OCI-LY1 (cell line): ENCODE measurements at regions not wholly inside any gene's neighbourhood (a gene's known extent, or its start where the extent isn't known, plus 50 kb on each side); places are given as distances from the start of the nearest gene placed in this dataset.

Experiments
- H2AFZ ChIP-seq: fragments of 200-600 bp; sonication (generic), shearing (Covaris generic); 2 replicates; pipeline ENCODE4 v1.6.0; 2014; ENCODE audit warnings: antibody characterized with exemption, mild to moderate bottlenecking, low read length
- H3F3A ChIP-seq: fragments of 200-600 bp; sonication (generic), shearing (Covaris generic); 2 replicates; pipeline ENCODE4 v1.6.0; 2014; ENCODE audit warnings: mild to moderate bottlenecking, antibody characterized with exemption, low read length, moderate library complexity; ENCODE audit not compliant: insufficient read depth
- H3K27ac ChIP-seq: fragments of 200-600 bp; sonication (generic); 2 replicates; pipeline ENCODE4 v1.5.1; 2014; ENCODE audit warnings: low read length, mixed run types, mild to moderate bottlenecking, low read depth; ENCODE audit not compliant: poor library complexity, severe bottlenecking
- H3K27me3 ChIP-seq: fragments of 200-600 bp; sonication (generic); 2 replicates; pipeline ENCODE4 v1.6.0; 2014; ENCODE audit warnings: antibody characterized with exemption, mild to moderate bottlenecking, low read length, moderate library complexity; ENCODE audit not compliant: insufficient read depth
- H3K36me3 ChIP-seq: fragments of 200-600 bp; sonication (generic); 2 replicates; pipeline ENCODE4 v1.6.1; 2014; ENCODE audit warnings: mild to moderate bottlenecking, antibody characterized with exemption, low read length, moderate library complexity, mixed read lengths; ENCODE audit not compliant: insufficient read depth
- H3K4me1 ChIP-seq: fragments of 200-600 bp; sonication (generic); 2 replicates; pipeline ENCODE4 v1.5.1; 2014; ENCODE audit warnings: mild to moderate bottlenecking, low read length, moderate library complexity; ENCODE audit not compliant: insufficient read depth, severe bottlenecking
- H3K4me2 ChIP-seq: fragments of 200-600 bp; sonication (generic), shearing (Covaris generic); 2 replicates; pipeline ENCODE4 v1.6.1; 2014; ENCODE audit warnings: low read length
- H3K4me3 ChIP-seq: fragments of 200-600 bp; sonication (generic); 2 replicates; pipeline ENCODE4 v1.5.1; 2014; ENCODE audit warnings: low read length, low read depth, mild to moderate bottlenecking, mixed read lengths; ENCODE audit not compliant: poor library complexity, severe bottlenecking
- H3K79me2 ChIP-seq: fragments of 200-600 bp; shearing (Covaris generic); 2 replicates; pipeline ENCODE4 v1.6.1; 2016; ENCODE audit warnings: mixed run types, low read length, mixed read lengths; ENCODE audit not compliant: insufficient read depth
- H3K9ac ChIP-seq: fragments of 200-600 bp; sonication (generic), shearing (Covaris generic); 2 replicates; pipeline ENCODE4 v1.6.1; 2014; ENCODE audit warnings: mild to moderate bottlenecking, low read length, mixed read lengths
- H3K9me2 ChIP-seq: fragments of 200-600 bp; sonication (generic), shearing (Covaris generic); 2 replicates; pipeline ENCODE4 v1.6.1; 2014; ENCODE audit warnings: low read depth, mild to moderate bottlenecking, low read length, mixed read lengths
- H3K9me3 ChIP-seq: fragments of 200-600 bp; shearing (Covaris generic); 2 replicates; pipeline ENCODE4 v1.6.1; 2014; ENCODE audit warnings: low read length, mixed read lengths
- H4K20me1 ChIP-seq: fragments of 200-600 bp; sonication (generic), shearing (Covaris generic); 2 replicates; pipeline ENCODE4 v1.6.0; 2016; ENCODE audit warnings: mild to moderate bottlenecking, low read length; ENCODE audit not compliant: insufficient read depth
- CTCF ChIP-seq: fragments of 200-600 bp; sonication (generic), shearing (Covaris generic); IDR thresholded peaks from 2 replicates; pipeline ENCODE4 v1.5.1; 2017; ENCODE audit warnings: mild to moderate bottlenecking, antibody characterized with exemption, low read length, moderate library complexity, mixed read lengths
- EZH2 ChIP-seq: fragments of 200-600 bp; sonication (generic), shearing (Covaris generic); IDR thresholded peaks from 2 replicates; pipeline ENCODE4 v1.8.0; 2017; ENCODE audit warnings: borderline replicate concordance, mixed run types, mild to moderate bottlenecking, antibody characterized with exemption, low read length, moderate library complexity, mixed read lengths

- H3K4me3 ChIP-seq: no peak overlapping the region
- H3K79me2 ChIP-seq: no peaks in the 10 kb centered on the region
- no peak overlapping the region for H3K9ac ChIP-seq
- no peak overlapping the region for H2AFZ ChIP-seq
- H3F3A ChIP-seq: no peaks in the 10 kb centered on the region
- H3K9me3 ChIP-seq: no peaks in the 10 kb centered on the region
- no peaks in the 10 kb centered on the region for H3K36me3 ChIP-seq
- no peaks in the 10 kb centered on the region for H3K9me2 ChIP-seq
- H4K20me1 ChIP-seq: no peaks in the 10 kb centered on the region
- no peaks in the 10 kb centered on the region for H3K27me3 ChIP-seq
- no peak for TF ChIP-seq EZH2
- TF ChIP-seq CTCF: no peak
- H3K4me1 ChIP-seq: no peaks in the 10 kb centered on the region
- no peak overlapping the region for H3K4me2 ChIP-seq
- no peak overlapping the region for H3K27ac ChIP-seq
These were observed 444.7 kb upstream of the ARPP21 start for GRCh38 chr3:35194666-35195065.

- Histone ChIP-seq H3K4me3 (no peak overlapping the region), H3K36me3 (no peaks in the 10 kb centered on the region), H3K4me2 (no peak overlapping the region), H3F3A (no peaks in the 10 kb centered on the region), H4K20me1 (no peaks in the 10 kb centered on the region), H3K27me3 (no peaks in the 10 kb centered on the region), H3K27ac (no peak overlapping the region), H2AFZ (no peak overlapping the region), H3K4me1 (peaks cover 8% of the 10 kb centered on the region), H3K9me2 (no peaks in the 10 kb centered on the region), H3K79me2 (no peaks in the 10 kb centered on the region), H3K9me3 (no peaks in the 10 kb centered on the region), H3K9ac (no peak overlapping the region)
- no peak for TF ChIP-seq EZH2
- no peak for TF ChIP-seq CTCF
These were observed 440.5 kb upstream of the ARPP21 start for GRCh38 chr3:35198857-35199256.

GRCh38 chr3:35200056-35200455, 439.3 kb upstream of the ARPP21 start:
- H3F3A ChIP-seq: no peaks in the 10 kb centered on the region
- H3K9me3 ChIP-seq: no peaks in the 10 kb centered on the region
- no peaks in the 10 kb centered on the region for H3K36me3 ChIP-seq
- H3K79me2 ChIP-seq: no peaks in the 10 kb centered on the region
- H2AFZ ChIP-seq: peak overlapping the region; percentile 28; the same call in 1 of the 2 replicates
- H3K4me2 ChIP-seq: no peak overlapping the region
- no peak overlapping the region for H3K27ac ChIP-seq
- no peak overlapping the region for H3K9ac ChIP-seq
- no peak for TF ChIP-seq CTCF
- no peak for TF ChIP-seq EZH2
- H4K20me1 ChIP-seq: no peaks in the 10 kb centered on the region
- no peak overlapping the region for H3K4me3 ChIP-seq
- H3K27me3 ChIP-seq: no peaks in the 10 kb centered on the region
- H3K4me1 ChIP-seq: peaks cover 8% of the 10 kb centered on the region
- H3K9me2 ChIP-seq: no peaks in the 10 kb centered on the region
